ENCODE measurements at regions not wholly inside any gene's neighbourhood (a gene's known extent, or its start where the extent isn't known, plus 50 kb on each side); places are given as distances from the start of the nearest gene placed in this dataset.

GRCh38 chr3:41064070-41064469 lies 135.2 kb upstream of the CTNNB1 start:
- Histone ChIP-seq H3K4me3 (no peak overlapping the region), H3K4me1 (no peaks in the 10 kb centered on the region), H3K27ac (no peak overlapping the region), H3K27me3 (no peaks in the 10 kb centered on the region), H3K9me3 (no peaks in the 10 kb centered on the region), H3K36me3 (no peaks in the 10 kb centered on the region)
- ATAC-seq, result no peak
- 90 to 97% (median 93%) methylated on average over 1 of the region's 1 CpG for WGBS, 4 donors
- DNase-seq, result no peak
- intact Hi-C loops (cut with DNase I), result no loop called here
- no peak for TF ChIP-seq CTCF (IDR thresholded peaks at IDR 0.05)
- TF ChIP-seq POLR2A (IDR thresholded peaks at IDR 0.05), result no peak

- no peak overlapping the region for H3K4me3 ChIP-seq
- H3K36me3 ChIP-seq, result no peaks in the 10 kb centered on the region
- H3K4me1 ChIP-seq, result no peaks in the 10 kb centered on the region
- intact Hi-C loops (cut with DNase I), result no loop called here
- no peak for TF ChIP-seq POLR2A (IDR thresholded peaks at IDR 0.05)
- no peak for TF ChIP-seq CTCF (IDR thresholded peaks at IDR 0.05)
- no peak overlapping the region for H3K27ac ChIP-seq
- ATAC-seq (no peak), DNase-seq (no peak)
- WGBS, 4 donors, result 89 to 97% (median 91%) methylated on average over 2 of the region's 2 CpGs
- no peaks in the 10 kb centered on the region for H3K9me3 ChIP-seq
- no peaks in the 10 kb centered on the region for H3K27me3 ChIP-seq
Observed at GRCh38 chr3:41064526-41064925, 134.8 kb upstream of the CTNNB1 start.

DNA sequence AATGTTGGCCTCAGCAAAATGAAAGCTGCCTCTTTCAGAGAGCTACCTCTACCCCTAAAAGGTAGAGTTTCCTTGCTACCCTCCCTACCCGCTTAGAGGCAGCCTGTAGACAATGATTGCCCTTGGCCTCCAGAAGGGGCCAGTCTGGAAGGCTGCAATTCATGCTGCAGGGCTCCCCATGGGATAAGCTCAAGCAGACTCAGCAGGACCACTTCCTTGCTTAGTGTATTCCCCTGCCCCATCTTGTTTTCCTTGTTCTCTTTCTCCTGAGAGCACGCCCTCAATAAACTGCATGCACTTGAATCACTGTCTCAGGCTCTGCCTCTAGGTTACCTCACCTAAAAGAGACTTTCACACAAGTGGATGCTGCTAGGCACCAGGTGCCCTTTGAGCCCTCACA lies 134.0 kb upstream of the CTNNB1 start:
- H3K27ac ChIP-seq, result no peak overlapping the region
- H3K4me3 ChIP-seq, result no peak overlapping the region
- no peak for DNase-seq
- no peaks in the 10 kb centered on the region for H3K4me1 ChIP-seq
- WGBS, 4 donors, result 92 to 100% (median 99%) methylated on average over 2 of the region's 2 CpGs
- intact Hi-C loops (cut with DNase I), result no loop called here
- no peak for ATAC-seq
- no peak for TF ChIP-seq POLR2A (IDR thresholded peaks at IDR 0.05)
- TF ChIP-seq CTCF (IDR thresholded peaks at IDR 0.05), result no peak
- H3K9me3 ChIP-seq, result no peaks in the 10 kb centered on the region
- H3K27me3 ChIP-seq, result no peaks in the 10 kb centered on the region
- H3K36me3 ChIP-seq, result no peaks in the 10 kb centered on the region

GRCh38 chr3:41073190-41073589 lies 126.1 kb upstream of the CTNNB1 start:
- ATAC-seq (no peak), DNase-seq (no peak)
- Histone ChIP-seq H3K36me3 (no peaks in the 10 kb centered on the region), H3K27me3 (no peaks in the 10 kb centered on the region), H3K9me3 (no peaks in the 10 kb centered on the region), H3K4me1 (peaks cover 0 to 12% (median 4%) of the 10 kb centered on the region in 12 donors), H3K4me3 (no peak overlapping the region), H3K27ac (no peak overlapping the region)
- 73 to 82% (median 79%) methylated on average over 5 of the region's 5 CpGs for WGBS, 4 donors
- TF ChIP-seq CTCF (IDR thresholded peaks at IDR 0.05), result no peak
- no peak for TF ChIP-seq POLR2A (IDR thresholded peaks at IDR 0.05)
- intact Hi-C loops (cut with DNase I), result no loop called here

Data from heart left ventricle (tissue), 16 donors.